K562 (cell line): ENCODE measurements at regions not wholly inside any gene's neighbourhood (a gene's known extent, or its start where the extent isn't known, plus 50 kb on each side); places are given as distances from the start of the nearest gene placed in this dataset.
A peak's percentile ranks its signal among the peaks of the same experiment; 100 is the strongest.

Experiments used
- CEBPG ChIP-seq, 3 experiments: fragments of 200-800 bp in 1 of 3; sonication (Bioruptor generic) in 1 of 3; sonication (generic) in 1 of 3; formaldehyde crosslinking in 1 of 3; IDR thresholded peaks in 2 of 3; conservative IDR thresholded peaks in 1 of 3; 2 replicates each; pipeline versions ENCODE4 v1.6.1 to v1.8.0; 2016 to 2022; ENCODE audit warnings: missing compliant biosample characterization in 2 of 3, missing genetic modification characterization in 2 of 3, mild to moderate bottlenecking in 1 of 3, missing genetic modification reagents in 1 of 3
- CTCF ChIP-seq, 3 experiments: IDR thresholded peaks in 2 of 3; conservative IDR thresholded peaks in 1 of 3; 2 replicates each; pipeline ENCODE4 v1.5.1; 2011 to 2012; ENCODE audit warnings: low read length in 3 of 3, mild to moderate bottlenecking in 3 of 3, control low read depth in 2 of 3, improper control_type of control experiment in 1 of 3, inconsistent platforms in 1 of 3, low read depth in 1 of 3, mixed read lengths in 1 of 3, moderate library complexity in 1 of 3; ENCODE audit not compliant: insufficient read depth in 2 of 3
- CTCFL ChIP-seq: IDR thresholded peaks from 2 replicates; pipeline ENCODE4 v1.6.1; 2011; ENCODE audit warnings: borderline replicate concordance, low read depth, mild to moderate bottlenecking, moderate library complexity, low read length; ENCODE audit not compliant: insufficient read depth, poor library complexity, severe bottlenecking
- ETV6 ChIP-seq, 3 experiments: fragments of 150-350 bp in 1 of 3; sonication (generic) in 1 of 3; formaldehyde crosslinking in 1 of 3; IDR thresholded peaks; 2 replicates each; pipeline versions ENCODE4 v1.6.1 to v1.8.0; 2014 to 2022; ENCODE audit warnings: borderline replicate concordance in 2 of 3, low read depth in 2 of 3, antibody characterized with exemption in 1 of 3, low read length in 1 of 3, mild to moderate bottlenecking in 1 of 3, missing genetic modification reagents in 1 of 3
- ZNF143 ChIP-seq: sonication (generic); formaldehyde crosslinking; IDR thresholded peaks from 2 replicates; pipeline ENCODE4 v1.9.0; 2022; ENCODE audit warnings: mild to moderate bottlenecking, missing genetic modification reagents

GRCh38 chr10:34017281-34017680 lies 682.8 kb upstream of the NRP1 start:
- TF ChIP-seq ETV6 (IDR thresholded peaks at IDR 0.05; ENCODE audit: borderline replicate concordance in 1 of 2, low read depth in 2 of 2, low read length in 1 of 2) = no peak
- no peak for TF ChIP-seq ETV6 (CRISPR knock-in tag; IDR thresholded peaks at IDR 0.05; ENCODE audit: borderline replicate concordance)
- TF ChIP-seq CTCFL = no peak
- no peak for TF ChIP-seq CEBPG (CRISPR knock-in tag; IDR thresholded peaks at IDR 0.05)
- no peak for TF ChIP-seq CEBPG (tag; conservative IDR thresholded peaks at IDR 0.05 in 1 of 2, IDR thresholded peaks at IDR 0.05 in 1 of 2)
- no peak for TF ChIP-seq ZNF143 (CRISPR knock-in tag)
- peak in 2 of 3 experiments; percentile 26 to 58; a peak in 1 of 6 replicates for TF ChIP-seq CTCF (IDR thresholded peaks at IDR 0.05 in 2 of 3, conservative IDR thresholded peaks at IDR 0.05 in 1 of 3; ENCODE audit: insufficient read depth in 2 of 3, low read depth in 1 of 3, low read length in 3 of 3)
